NCI-H82 treated with DMSO at 0.1 percent for 48 hours (cell line): ENCODE measurements at regions not wholly inside any gene's neighbourhood (a gene's known extent, or its start where the extent isn't known, plus 50 kb on each side); places are given as distances from the start of the nearest gene placed in this dataset.

Source experiments
- DNase-seq: peaks from one replicate; lab custom pipeline; 2025; ENCODE audit not compliant: unreplicated experiment; lab: John Stamatoyannopoulos, UW

GRCh38 chr13:37366044-37366770 lies 232.4 kb downstream of the POSTN start:
- no peak for DNase-seq

GRCh38 chr13:37365496-37365895 lies 233.1 kb downstream of the POSTN start:
- no peak for DNase-seq

- DNase-seq, result no peak
Measured at GRCh38 chr13:37364956-37365355, 233.6 kb downstream of the POSTN start.

- DNase-seq, result no peak
Measured at GRCh38 chr13:37364007-37364406, 234.6 kb downstream of the POSTN start.

- no peak for DNase-seq
Measured at GRCh38 chr13:37361608-37362007, 237.0 kb downstream of the POSTN start.

GRCh38 chr13:37360556-37360955 lies 238.0 kb downstream of the POSTN start:
- DNase-seq, result no peak

GRCh38 chr13:37357548-37357947 lies 241.0 kb downstream of the POSTN start:
- DNase-seq, result no peak

- no peak for DNase-seq
Measured at GRCh38 chr13:37353911-37354310, 244.7 kb downstream of the POSTN start.

- DNase-seq, result no peak
Measured at GRCh38 chr13:37351211-37351610, 245.7 kb upstream of the CSNK1A1L start.

- DNase-seq, result no peak
Measured at GRCh38 chr13:37349916-37350315, 244.5 kb upstream of the CSNK1A1L start.

GRCh38 chr13:37348916-37349643 lies 243.6 kb upstream of the CSNK1A1L start:
- no peak for DNase-seq

- DNase-seq, result no peak
Measured at GRCh38 chr13:37345869-37346268, 240.4 kb upstream of the CSNK1A1L start.

- DNase-seq, result no peak
Measured at GRCh38 chr13:37345391-37345790, 239.9 kb upstream of the CSNK1A1L start.

GRCh38 chr13:37344056-37344455 lies 238.6 kb upstream of the CSNK1A1L start:
- DNase-seq, result no peak

GRCh38 chr13:37342205-37342604 lies 236.7 kb upstream of the CSNK1A1L start:
- DNase-seq, result no peak

GRCh38 chr13:37340901-37341670 lies 235.6 kb upstream of the CSNK1A1L start:
- DNase-seq, result no peak

GRCh38 chr13:37339386-37339735 lies 233.9 kb upstream of the CSNK1A1L start:
- DNase-seq, result no peak

GRCh38 chr13:37338726-37339385 lies 233.4 kb upstream of the CSNK1A1L start:
- DNase-seq, result no peak

- DNase-seq, result no peak
Measured at GRCh38 chr13:37326334-37326733, 220.9 kb upstream of the CSNK1A1L start.

GRCh38 chr13:37319031-37319443 lies 213.6 kb upstream of the CSNK1A1L start:
- no peak for DNase-seq

GRCh38 chr13:37316935-37317334 lies 211.5 kb upstream of the CSNK1A1L start:
- DNase-seq, result no peak
